ENCODE measurements at regions not wholly inside any gene's neighbourhood (a gene's known extent, or its start where the extent isn't known, plus 50 kb on each side); places are given as distances from the start of the nearest gene placed in this dataset.
"Not testable (repeated sequence)": the region's sequence is repeated elsewhere in the genome, so short reads cannot be mapped to it uniquely, and the experiment has no call there.

GRCh38 chr13:62167650-62168172 lies 752.1 kb upstream of the PCDH20 start:
- no peak for DNase-seq
- Histone ChIP-seq H3K4me1 (ENCODE audit: control insufficient read depth in 1 of 2, insufficient read depth in 2 of 2, low read length in 2 of 2) (no peaks in the 10 kb centered on the region), H3K4me3 (ENCODE audit: low read length in 2 of 2) (no peak overlapping the region), H3K27me3 (ENCODE audit: control insufficient read depth in 1 of 2, insufficient read depth in 2 of 2, low read length in 1 of 2) (no peaks in the 10 kb centered on the region), H3K36me3 (ENCODE audit: control insufficient read depth in 1 of 2, insufficient read depth in 2 of 2, low read length in 1 of 2) (no peaks in the 10 kb centered on the region), H3K27ac (ENCODE audit: low read depth in 1 of 2, low read length in 2 of 2) (no peak overlapping the region), H3K9me3 (ENCODE audit: control insufficient read depth, low read length) (no peaks in the 10 kb centered on the region)
- 76 to 90% methylated on average over 8 to 12 of the region's 12 CpGs for WGBS, 2 donors
- no peak for ATAC-seq (ENCODE audit: low FRiP score)
- intact Hi-C loops (cut with DNase I) = no loop called here

- Histone ChIP-seq H3K27me3 (ENCODE audit: control insufficient read depth in 1 of 2, insufficient read depth in 2 of 2, low read length in 1 of 2) (no peaks in the 10 kb centered on the region), H3K9me3 (ENCODE audit: control insufficient read depth, low read length) (no peaks in the 10 kb centered on the region), H3K27ac (ENCODE audit: low read depth in 1 of 2, low read length in 2 of 2) (no peak overlapping the region), H3K4me3 (ENCODE audit: low read length in 2 of 2) (no peak overlapping the region), H3K36me3 (ENCODE audit: control insufficient read depth in 1 of 2, insufficient read depth in 2 of 2, low read length in 1 of 2) (no peaks in the 10 kb centered on the region), H3K4me1 (ENCODE audit: control insufficient read depth in 1 of 2, insufficient read depth in 2 of 2, low read length in 2 of 2) (no peaks in the 10 kb centered on the region)
- DNase-seq = no peak
- WGBS, 2 donors = 75 to 76% methylated on average over 2 of the region's 2 CpGs
- intact Hi-C loops (cut with DNase I) = no loop called here
- no peak for ATAC-seq (ENCODE audit: low FRiP score)
Measured at GRCh38 chr13:62162860-62163259, 747.2 kb upstream of the PCDH20 start.

GRCh38 chr13:62158520-62158919 lies 742.9 kb upstream of the PCDH20 start:
- Histone ChIP-seq H3K4me1 (ENCODE audit: control insufficient read depth in 1 of 2, insufficient read depth in 2 of 2, low read length in 2 of 2) (no peaks in the 10 kb centered on the region), H3K4me3 (ENCODE audit: low read length in 2 of 2) (no peak overlapping the region), H3K27ac (ENCODE audit: low read depth in 1 of 2, low read length in 2 of 2) (no peak overlapping the region), H3K9me3 (ENCODE audit: control insufficient read depth, low read length) (no peaks in the 10 kb centered on the region), H3K36me3 (ENCODE audit: control insufficient read depth in 1 of 2, insufficient read depth in 2 of 2, low read length in 1 of 2) (no peaks in the 10 kb centered on the region), H3K27me3 (ENCODE audit: control insufficient read depth in 1 of 2, insufficient read depth in 2 of 2, low read length in 1 of 2) (no peaks in the 10 kb centered on the region)
- WGBS, 2 donors = 87 to 91% methylated on average over 3 of the region's 3 CpGs
- ATAC-seq (ENCODE audit: low FRiP score) (no peak), DNase-seq (no peak)
- intact Hi-C loops (cut with DNase I) = no loop called here

- DNase-seq; ATAC-seq (ENCODE audit: low FRiP score); H3K4me3 ChIP-seq (ENCODE audit: low read length in 2 of 2); H3K9me3 ChIP-seq (ENCODE audit: control insufficient read depth, low read length); intact Hi-C loops (cut with DNase I); H3K27ac ChIP-seq (ENCODE audit: low read depth in 1 of 2, low read length in 2 of 2); H3K36me3 ChIP-seq (ENCODE audit: control insufficient read depth in 1 of 2, insufficient read depth in 2 of 2, low read length in 1 of 2); H3K4me1 ChIP-seq (ENCODE audit: control insufficient read depth in 1 of 2, insufficient read depth in 2 of 2, low read length in 2 of 2); H3K27me3 ChIP-seq (ENCODE audit: control insufficient read depth in 1 of 2, insufficient read depth in 2 of 2, low read length in 1 of 2): not testable (repeated sequence)
- WGBS, 2 donors = 76 to 87% methylated on average over 2 of the region's 2 CpGs
Measured at GRCh38 chr13:62151724-62152123, 736.1 kb upstream of the PCDH20 start.

GRCh38 chr13:62142048-62142447 lies 726.4 kb upstream of the PCDH20 start:
- Histone ChIP-seq H3K36me3 (ENCODE audit: control insufficient read depth in 1 of 2, insufficient read depth in 2 of 2, low read length in 1 of 2) (no peaks in the 10 kb centered on the region), H3K27ac (ENCODE audit: low read depth in 1 of 2, low read length in 2 of 2) (no peak overlapping the region), H3K9me3 (ENCODE audit: control insufficient read depth, low read length) (peaks cover 2% of the 10 kb centered on the region), H3K27me3 (ENCODE audit: control insufficient read depth in 1 of 2, insufficient read depth in 2 of 2, low read length in 1 of 2) (no peaks in the 10 kb centered on the region), H3K4me1 (ENCODE audit: control insufficient read depth in 1 of 2, insufficient read depth in 2 of 2, low read length in 2 of 2) (no peaks in the 10 kb centered on the region), H3K4me3 (ENCODE audit: low read length in 2 of 2) (no peak overlapping the region)
- ATAC-seq (ENCODE audit: low FRiP score) (no peak), DNase-seq (no peak)
- 67 to 77% methylated on average over 3 of the region's 3 CpGs for WGBS, 2 donors
- intact Hi-C loops (cut with DNase I) = no loop called here

GRCh38 chr13:62139597-62139996 lies 723.9 kb upstream of the PCDH20 start:
- Histone ChIP-seq H3K36me3 (ENCODE audit: control insufficient read depth in 1 of 2, insufficient read depth in 2 of 2, low read length in 1 of 2) (no peaks in the 10 kb centered on the region), H3K9me3 (ENCODE audit: control insufficient read depth, low read length) (no peaks in the 10 kb centered on the region), H3K4me3 (ENCODE audit: low read length in 2 of 2) (no peak overlapping the region), H3K4me1 (ENCODE audit: control insufficient read depth in 1 of 2, insufficient read depth in 2 of 2, low read length in 2 of 2) (no peaks in the 10 kb centered on the region), H3K27ac (ENCODE audit: low read depth in 1 of 2, low read length in 2 of 2) (no peak overlapping the region), H3K27me3 (ENCODE audit: control insufficient read depth in 1 of 2, insufficient read depth in 2 of 2, low read length in 1 of 2) (no peaks in the 10 kb centered on the region)
- ATAC-seq (ENCODE audit: low FRiP score) (no peak), DNase-seq (no peak)
- intact Hi-C loops (cut with DNase I) = no loop called here

GRCh38 chr13:62137629-62138405 lies 722.2 kb upstream of the PCDH20 start:
- WGBS, 2 donors = 79 to 83% methylated on average over 2 of the region's 2 CpGs
- DNase-seq = no peak
- Histone ChIP-seq H3K27me3 (ENCODE audit: control insufficient read depth in 1 of 2, insufficient read depth in 2 of 2, low read length in 1 of 2) (no peaks in the 10 kb centered on the region), H3K4me3 (ENCODE audit: low read length in 2 of 2) (no peak overlapping the region), H3K9me3 (ENCODE audit: control insufficient read depth, low read length) (no peaks in the 10 kb centered on the region), H3K27ac (ENCODE audit: low read depth in 1 of 2, low read length in 2 of 2) (no peak overlapping the region), H3K4me1 (ENCODE audit: control insufficient read depth in 1 of 2, insufficient read depth in 2 of 2, low read length in 2 of 2) (no peaks in the 10 kb centered on the region), H3K36me3 (ENCODE audit: control insufficient read depth in 1 of 2, insufficient read depth in 2 of 2, low read length in 1 of 2) (no peaks in the 10 kb centered on the region)
- ATAC-seq (ENCODE audit: low FRiP score) = no peak
- intact Hi-C loops (cut with DNase I) = no loop called here

GRCh38 chr13:62131604-62132003 lies 716.0 kb upstream of the PCDH20 start:
- 34 to 41% methylated on average over 1 of the region's 1 CpG for WGBS, 2 donors
- DNase-seq (no peak), ATAC-seq (ENCODE audit: low FRiP score) (no peak)
- Histone ChIP-seq H3K4me1 (ENCODE audit: control insufficient read depth in 1 of 2, insufficient read depth in 2 of 2, low read length in 2 of 2) (no peaks in the 10 kb centered on the region), H3K27me3 (ENCODE audit: control insufficient read depth in 1 of 2, insufficient read depth in 2 of 2, low read length in 1 of 2) (no peaks in the 10 kb centered on the region), H3K9me3 (ENCODE audit: control insufficient read depth, low read length) (no peaks in the 10 kb centered on the region), H3K27ac (ENCODE audit: low read depth in 1 of 2, low read length in 2 of 2) (no peak overlapping the region), H3K36me3 (ENCODE audit: control insufficient read depth in 1 of 2, insufficient read depth in 2 of 2, low read length in 1 of 2) (no peaks in the 10 kb centered on the region), H3K4me3 (ENCODE audit: low read length in 2 of 2) (no peak overlapping the region)
- intact Hi-C loops (cut with DNase I) = no loop called here
